ENCODE measurements at regions not wholly inside any gene's neighbourhood (a gene's known extent, or its start where the extent isn't known, plus 50 kb on each side); places are given as distances from the start of the nearest gene placed in this dataset.

GRCh38 chr5:62720031-62720441, 141.4 kb downstream of the LRRC70 start (continued):
- TF ChIP-seq RNF2 (IDR thresholded peaks at IDR 0.05; ENCODE audit: borderline replicate concordance, low read depth, low read length, missing control alignments, poor library complexity, severe bottlenecking) (no peak), EP300 (IDR thresholded peaks at IDR 0.05; ENCODE audit: borderline replicate concordance in 1 of 2, low read depth in 2 of 2, low read length in 2 of 2) (no peak), E2F6 (IDR thresholded peaks at IDR 0.05) (peak; percentile 82), SIN3A (conservative IDR thresholded peaks at IDR 0.05 in 1 of 2, IDR thresholded peaks at IDR 0.05 in 1 of 2; ENCODE audit: low read depth in 1 of 2, low read length in 2 of 2) (0 out of 4 replicates have a peak, but pooled peaks of 1 of the 2 experiments have one; percentile 27), TCF12 (IDR thresholded peaks at IDR 0.05; ENCODE audit: low read depth, low read length) (no peak)

Measured in H1 (cell line).